HepG2 (cell line): ENCODE measurements at regions not wholly inside any gene's neighbourhood (a gene's known extent, or its start where the extent isn't known, plus 50 kb on each side); places are given as distances from the start of the nearest gene placed in this dataset.

Source experiments
- ATAC-seq: fragments of 200-7000 bp; cut with Tn5 transposase; 3 replicates; pipeline ENCODE4 v1.9.1; 2020; ENCODE audit warnings: mild to moderate bottlenecking, moderate library complexity
- BruUV-seq: library from RNA; stranded (reverse); fragments of 400-500 nt; replicated peaks from 2 replicates; lab custom pipeline; 2021; lab: Mats Ljungman, UMichigan
- CTCF ChIA-PET: fragments of 300-600 bp; formaldehyde crosslinking; extraction: SDS; loops from one replicate; lab custom pipeline; 2021; ENCODE audit warnings: low total read pairs, inconsistent platforms, low intra/inter-chr PET ratio; lab: Yijun Ruan, JAX
- POLR2A ChIA-PET: fragments of 350-600 bp; sonication (Branson Sonifier 250); formaldehyde crosslinking; loops from one replicate; lab custom pipeline; 2020; ENCODE audit warnings: antibody characterized with exemption, inconsistent platforms; lab: Yijun Ruan, JAX
- DNase-seq: peaks from one replicate; pipeline ENCODE4 v3.0.0-alpha.2; 2015; ENCODE audit warnings: low spot score
- FAIRE-seq: peaks from 3 replicates; lab custom pipeline; 2011; peaks lifted over from hg19 to GRCh38; lab: Jason Lieb, UNC
- H2AFZ ChIP-seq: one replicate; pipeline ENCODE4 v1.6.1; 2011; ENCODE audit warnings: low read length, inconsistent platforms
- H3K27ac ChIP-seq: fragments of 300-600 bp; 3 replicates; pipeline ENCODE4 v1.8.0; 2011; ENCODE audit warnings: mixed run types, mild to moderate bottlenecking, mixed read lengths, low read length, inconsistent platforms; ENCODE audit not compliant: insufficient read depth; ENCODE audit errors: extremely low read length
- H3K27me3 ChIP-seq, 2 experiments: fragments of 200-600 bp in 1 of 2; 2 replicates in 1 of 2; 3 replicates in 1 of 2; pipeline versions ENCODE4 v1.6.0 to v1.8.0; 2011; ENCODE audit warnings: low read length in 2 of 2, mild to moderate bottlenecking in 2 of 2, moderate library complexity in 2 of 2, inconsistent platforms in 1 of 2; ENCODE audit not compliant: insufficient read depth in 2 of 2, control insufficient read depth in 1 of 2
- H3K36me3 ChIP-seq, 2 experiments: fragments of 200-600 bp in 1 of 2; replicated peaks in 1 of 2; 2 replicates in 1 of 2; 3 replicates in 1 of 2; pipeline versions ENCODE4 v1.5.1 to v1.8.0; 2011; ENCODE audit warnings: low read length in 2 of 2, inconsistent platforms in 1 of 2; ENCODE audit not compliant: insufficient read depth in 2 of 2, control insufficient read depth in 1 of 2
- H3K4me1 ChIP-seq: 2 replicates; pipeline ENCODE4 v1.5.1; 2012; ENCODE audit warnings: low read length, inconsistent platforms; ENCODE audit not compliant: insufficient read depth
- H3K4me2 ChIP-seq: 2 replicates; pipeline ENCODE4 v1.6.0; 2011; ENCODE audit warnings: low read depth, low read length, inconsistent platforms
- H3K4me3 ChIP-seq, 3 experiments: fragments of 200-600 bp in 1 of 3; sonication (generic), shearing (Covaris generic) in 1 of 3; replicated peaks in 1 of 3; 2 replicates each; pipeline ENCODE4 v1.5.1; 2011 to 2016; ENCODE audit warnings: low read length in 3 of 3, inconsistent platforms in 2 of 3, low read depth in 2 of 3, mild to moderate bottlenecking in 2 of 3, control low read depth in 1 of 3, mixed read lengths in 1 of 3; ENCODE audit not compliant: insufficient read depth in 1 of 3
- H3K79me2 ChIP-seq: one replicate; pipeline ENCODE4 v1.6.1; 2011; ENCODE audit warnings: low read length, inconsistent platforms; ENCODE audit not compliant: insufficient read depth
- H3K9ac ChIP-seq: 2 replicates; pipeline ENCODE4 v1.6.0; 2011; ENCODE audit warnings: mild to moderate bottlenecking, low read depth, low read length, inconsistent platforms; ENCODE audit not compliant: insufficient read depth
- H3K9me3 ChIP-seq: 2 replicates; pipeline ENCODE4 v1.5.1; 2012; ENCODE audit warnings: mild to moderate bottlenecking, low read length
- H4K20me1 ChIP-seq: 2 replicates; pipeline ENCODE4 v1.6.0; 2011; ENCODE audit warnings: inconsistent platforms, mild to moderate bottlenecking, low read length, moderate library complexity; ENCODE audit not compliant: insufficient read depth
- AKNA ChIP-seq: sonication (generic); formaldehyde crosslinking; IDR thresholded peaks from 2 replicates; pipeline ENCODE4 v1.4.0; 2020; ENCODE audit warnings: missing genetic modification reagents, borderline replicate concordance
- ATF7 ChIP-seq, 2 experiments: fragments of 450-650 bp in 1 of 2; sonication (generic) in 1 of 2; formaldehyde crosslinking in 1 of 2; IDR thresholded peaks; 2 replicates each; pipeline versions ENCODE4 v1.4.0 to v1.6.1; 2016 to 2020; ENCODE audit warnings: antibody characterized with exemption in 1 of 2, mild to moderate bottlenecking in 1 of 2, missing genetic modification reagents in 1 of 2
- HDAC1 ChIP-seq: sonication (generic); formaldehyde crosslinking; IDR thresholded peaks from 2 replicates; pipeline ENCODE4 v1.5.1; 2020; ENCODE audit warnings: mild to moderate bottlenecking, missing genetic modification reagents
- MXD4 ChIP-seq: IDR thresholded peaks from 2 replicates; pipeline ENCODE4 v1.6.1; 2016; ENCODE audit warnings: mild to moderate bottlenecking, missing biosample characterization, missing genetic modification reagents
- PRDM15 ChIP-seq: sonication (generic); formaldehyde crosslinking; IDR thresholded peaks from 2 replicates; pipeline ENCODE4 v1.4.0; 2020; ENCODE audit warnings: missing genetic modification reagents
- TBP ChIP-seq: sonication (generic); formaldehyde crosslinking; IDR thresholded peaks from 2 replicates; pipeline ENCODE4 v1.5.0; 2020; ENCODE audit warnings: missing genetic modification reagents
- WGBS: methylation state at CpG from one replicate; pipeline ENCODE4 v1.1.6; 2017; ENCODE audit warnings: low lambda C conversion rate; 5-methylcytosine and 5-hydroxymethylcytosine counted together
- in situ Hi-C: cut with HindIII; loops from 2 replicates; pipeline ENCODE4 v1.10.0; 2017; ENCODE audit warnings: low pct_unique_long_range_greater_than_20kb; ENCODE audit not compliant: extremely low pct_ligation_motif_present
- intact Hi-C: fragments of 100-400 bp; cut with micrococcal nuclease; formaldehyde crosslinking; loops from one replicate; pipeline ENCODE4 v1.10.0; 2022; ENCODE audit not compliant: unreplicated experiment

GRCh38 chr1:201610858-201611257 is 71.9 kb downstream of the NAV1 start:
- DNase-seq (no peak), FAIRE-seq (no peak), ATAC-seq (no peak)
- TF ChIP-seq HDAC1 = no peak
- TF ChIP-seq PRDM15 (CRISPR knock-in tag) = no peak
- no peak for TF ChIP-seq TBP (CRISPR knock-in tag)
- Histone ChIP-seq H3K27ac (no peak overlapping the region), H4K20me1 (no peaks in the 10 kb centered on the region), H3K4me2 (no peak overlapping the region), H3K4me1 (no peaks in the 10 kb centered on the region), H3K79me2 (no peaks in the 10 kb centered on the region), H3K9me3 (no peaks in the 10 kb centered on the region), H3K9ac (no peak overlapping the region), H3K36me3 (no peaks in the 10 kb centered on the region), H3K4me3 (no peak overlapping the region), H3K27me3 (peaks cover 5 to 30% of the 10 kb centered on the region in 2 experiments), H2AFZ (no peak overlapping the region)
- in situ Hi-C loops = no loop called here
- ChIA-PET POLR2A (no interaction called here), CTCF (no interaction called here)
- WGBS = 0% methylated on average over 1 of the region's 3 CpGs
- BruUV-seq = no TSS peak
- intact Hi-C loops = no loop called here

- DNase-seq = no peak
- H3K4me2 ChIP-seq = no peak overlapping the region
- ChIA-PET POLR2A (no interaction called here), CTCF (no interaction called here)
- WGBS = 7% methylated on average over 3 of the region's 4 CpGs
- H3K79me2 ChIP-seq = no peaks in the 10 kb centered on the region
- no peaks in the 10 kb centered on the region for H4K20me1 ChIP-seq
- peaks cover 5 to 30% of the 10 kb centered on the region in 2 experiments; a peak in 4 of 5 replicates for H3K27me3 ChIP-seq
- no TSS peak for BruUV-seq
- in situ Hi-C loops = no loop called here
- intact Hi-C loops = no loop called here
- H2AFZ ChIP-seq = no peak overlapping the region
- no peaks in the 10 kb centered on the region for H3K9me3 ChIP-seq
- no peak overlapping the region for H3K9ac ChIP-seq
- FAIRE-seq = no peak
- H3K4me3 ChIP-seq = no peak overlapping the region
- H3K4me1 ChIP-seq = no peaks in the 10 kb centered on the region
- ATAC-seq = no peak
- no peak overlapping the region for H3K27ac ChIP-seq
- H3K36me3 ChIP-seq = no peaks in the 10 kb centered on the region
- TF ChIP-seq AKNA (CRISPR knock-in tag) (no peak), ATF7 (IDR thresholded peaks at IDR 0.05) (no peak), ATF7 (CRISPR knock-in tag; IDR thresholded peaks at IDR 0.05) (no peak), MXD4 (CRISPR knock-in tag) (no peak)
Measured at GRCh38 chr1:201612645-201613044, 73.7 kb downstream of the NAV1 start.
